NT2/D1 (cell line): ENCODE measurements at regions not wholly inside any gene's neighbourhood (a gene's known extent, or its start where the extent isn't known, plus 50 kb on each side); places are given as distances from the start of the nearest gene placed in this dataset.

ENCODE experiments used
- YY1 ChIP-seq: IDR thresholded peaks from 2 replicates; pipeline ENCODE4 v1.6.1; 2011; ENCODE audit not compliant: insufficient read length, insufficient read depth
- ZNF274 ChIP-seq: IDR thresholded peaks from 2 replicates; pipeline ENCODE4 v1.6.1; 2011; ENCODE audit warnings: mild to moderate bottlenecking, low read depth, low read length

- TF ChIP-seq YY1 (no peak), ZNF274 (no peak)
Observed at GRCh38 chr13:86298725-86299124, 499.5 kb upstream of the SLITRK6 start.
